ENCODE measurements at regions not wholly inside any gene's neighbourhood (a gene's known extent, or its start where the extent isn't known, plus 50 kb on each side); places are given as distances from the start of the nearest gene placed in this dataset.

- TF ChIP-seq CTCF (IDR thresholded peaks at IDR 0.05): no peak
- no peak for TF ChIP-seq POLR2AphosphoS5 (IDR thresholded peaks at IDR 0.05)
- TF ChIP-seq EP300 (IDR thresholded peaks at IDR 0.05): no peak
- no peak for TF ChIP-seq POLR2A (IDR thresholded peaks at IDR 0.05)
- intact Hi-C loops (cut with DNase I): no loop called here
These were observed 247.2 kb downstream of the BMP4 start for GRCh38 chr14:53709381-53709780.

GRCh38 chr14:53703457-53703856 lies 253.2 kb downstream of the BMP4 start:
- Histone ChIP-seq H3K36me3 (no peaks in the 10 kb centered on the region), H3K4me1 (no peaks in the 10 kb centered on the region), H3K27ac (no peak overlapping the region), H3K9me3 (no peaks in the 10 kb centered on the region), H3K4me3 (no peak overlapping the region), H3K27me3 (no peaks in the 10 kb centered on the region)
- DNase-seq: no peak
- intact Hi-C loops (cut with DNase I): no loop called here
- TF ChIP-seq POLR2AphosphoS5 (IDR thresholded peaks at IDR 0.05) (no peak), CTCF (IDR thresholded peaks at IDR 0.05) (no peak), POLR2A (IDR thresholded peaks at IDR 0.05) (no peak), EP300 (IDR thresholded peaks at IDR 0.05) (no peak)

More at GRCh38 chr14:53709381-53709780, 247.2 kb downstream of the BMP4 start:
- H3K27me3 ChIP-seq: no peaks in the 10 kb centered on the region
- no peaks in the 10 kb centered on the region for H3K4me1 ChIP-seq
- H3K36me3 ChIP-seq: no peaks in the 10 kb centered on the region
- H3K9me3 ChIP-seq: no peaks in the 10 kb centered on the region
- WGBS, 2 donors: 96% methylated on average over 3 of the region's 3 CpGs
- no peak overlapping the region for H3K4me3 ChIP-seq
- no peak overlapping the region for H3K27ac ChIP-seq
- no peak for DNase-seq

- TF ChIP-seq EP300 (IDR thresholded peaks at IDR 0.05): no peak
- TF ChIP-seq POLR2A (IDR thresholded peaks at IDR 0.05): no peak
- no peak for TF ChIP-seq POLR2AphosphoS5 (IDR thresholded peaks at IDR 0.05)
- no peaks in the 10 kb centered on the region for H3K4me1 ChIP-seq
- no peaks in the 10 kb centered on the region for H3K27me3 ChIP-seq
- 76 to 90% methylated on average over 3 of the region's 3 CpGs for WGBS, 2 donors
- DNase-seq: no peak
- H3K36me3 ChIP-seq: no peaks in the 10 kb centered on the region
- H3K4me3 ChIP-seq: no peak overlapping the region
- intact Hi-C loops (cut with DNase I): no loop called here
- no peak overlapping the region for H3K27ac ChIP-seq
- H3K9me3 ChIP-seq: no peaks in the 10 kb centered on the region
These were observed 255.3 kb downstream of the BMP4 start for GRCh38 chr14:53701108-53701875.

GRCh38 chr14:53696217-53696965 lies 260.2 kb downstream of the BMP4 start:
- intact Hi-C loops (cut with DNase I): no loop called here
- no peak for DNase-seq
- Histone ChIP-seq H3K27me3 (no peaks in the 10 kb centered on the region), H3K9me3 (no peaks in the 10 kb centered on the region), H3K36me3 (no peaks in the 10 kb centered on the region), H3K4me3 (no peak overlapping the region), H3K4me1 (no peaks in the 10 kb centered on the region), H3K27ac (no peak overlapping the region)
- 71 to 76% methylated on average over 3 of the region's 3 CpGs for WGBS, 2 donors
- no peak for TF ChIP-seq CTCF (IDR thresholded peaks at IDR 0.05)
- TF ChIP-seq POLR2AphosphoS5 (IDR thresholded peaks at IDR 0.05): no peak
- TF ChIP-seq EP300 (IDR thresholded peaks at IDR 0.05): no peak
- no peak for TF ChIP-seq POLR2A (IDR thresholded peaks at IDR 0.05)

- intact Hi-C loops (cut with DNase I): no loop called here
These were observed 260.9 kb downstream of the BMP4 start for GRCh38 chr14:53695692-53696214.

More at GRCh38 chr14:53695692-53696214, 260.9 kb downstream of the BMP4 start:
- Histone ChIP-seq H3K27me3 (no peaks in the 10 kb centered on the region), H3K27ac (no peak overlapping the region), H3K4me3 (no peak overlapping the region), H3K4me1 (no peaks in the 10 kb centered on the region), H3K36me3 (no peaks in the 10 kb centered on the region), H3K9me3 (no peaks in the 10 kb centered on the region)
- TF ChIP-seq POLR2AphosphoS5 (IDR thresholded peaks at IDR 0.05) (no peak), CTCF (IDR thresholded peaks at IDR 0.05) (no peak), POLR2A (IDR thresholded peaks at IDR 0.05) (no peak), EP300 (IDR thresholded peaks at IDR 0.05) (no peak)
- no peak for DNase-seq
- WGBS, 2 donors: 96% methylated on average over 2 of the region's 2 CpGs
